NCI-H146 treated with DMSO at 0.1 percent for 48 hours (cell line): ENCODE measurements at regions not wholly inside any gene's neighbourhood (a gene's known extent, or its start where the extent isn't known, plus 50 kb on each side); places are given as distances from the start of the nearest gene placed in this dataset.
"Not testable (repeated sequence)": the region's sequence is repeated elsewhere in the genome, so short reads cannot be mapped to it uniquely, and the experiment has no call there.

Source experiments
- DNase-seq: peaks from one replicate; lab custom pipeline; 2025; ENCODE audit not compliant: unreplicated experiment; lab: John Stamatoyannopoulos, UW

DNA sequence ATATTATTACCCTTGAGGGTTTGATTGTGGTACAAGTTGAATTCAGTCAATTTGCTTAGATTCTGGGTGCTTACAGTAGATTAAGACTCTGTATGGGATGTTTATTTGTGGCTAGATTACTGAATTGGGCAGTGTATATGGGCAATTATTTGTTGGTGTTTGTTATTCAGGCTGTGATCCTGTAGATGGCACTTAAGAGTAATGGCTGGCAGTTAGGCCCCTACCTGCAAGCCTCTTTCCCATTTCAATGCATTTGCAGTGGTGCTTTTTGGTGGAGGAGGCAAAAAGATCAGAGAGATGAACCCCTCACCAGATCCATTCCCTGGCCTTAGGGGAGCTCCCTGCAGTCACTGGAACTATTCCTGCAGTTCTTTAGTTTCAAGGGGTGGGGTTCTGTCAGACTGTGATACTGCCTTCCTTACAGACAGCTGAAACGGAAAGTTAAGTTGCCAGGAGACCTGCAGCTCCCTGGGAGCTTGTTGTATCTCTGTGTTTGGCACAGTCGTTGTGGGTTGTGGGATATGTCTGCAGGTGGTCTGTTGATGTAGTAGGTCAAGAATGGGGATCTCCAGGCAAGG is 199.5 kb downstream of the AASDHPPT start:
- no peak for DNase-seq

DNA sequence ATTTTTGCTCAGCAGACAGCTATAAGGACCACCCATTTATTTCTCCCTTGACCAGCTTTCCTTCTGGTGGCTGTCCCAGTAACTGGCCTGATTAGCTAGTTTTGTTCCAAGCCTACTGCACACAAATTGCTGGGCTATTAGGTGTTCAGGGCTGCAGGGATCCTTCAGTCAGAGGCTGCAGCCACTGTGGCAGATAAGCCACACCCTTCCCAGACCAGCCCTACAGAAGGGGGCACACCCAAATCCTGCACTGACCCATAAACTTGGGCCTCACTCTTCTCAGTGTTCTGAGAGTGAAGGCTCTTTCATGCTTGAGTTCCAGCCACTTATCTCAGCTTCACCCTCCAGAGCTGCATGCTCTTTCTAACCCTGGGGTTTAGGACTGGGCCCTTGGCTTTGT is 200.0 kb downstream of the AASDHPPT start:
- no peak for DNase-seq

DNA sequence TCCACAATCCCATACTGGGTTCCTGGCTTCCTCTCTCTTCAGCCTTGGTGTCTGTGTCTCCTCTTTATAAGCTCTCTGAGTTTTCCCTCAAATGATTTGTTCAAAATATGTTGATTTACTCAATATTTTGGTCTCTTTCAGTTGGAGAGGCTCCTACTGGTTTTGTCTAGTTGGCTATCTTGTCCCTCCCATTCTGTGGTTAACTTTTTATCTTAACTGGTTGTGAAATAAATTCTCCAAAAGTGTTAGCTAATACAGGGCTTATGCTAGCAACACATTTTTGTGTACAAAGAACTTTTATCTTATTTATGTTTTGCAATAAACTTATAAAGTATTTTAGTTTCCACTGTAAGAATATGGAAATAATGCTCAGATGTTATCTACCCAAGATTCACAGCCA is 200.9 kb downstream of the AASDHPPT start:
- DNase-seq = no peak

DNA sequence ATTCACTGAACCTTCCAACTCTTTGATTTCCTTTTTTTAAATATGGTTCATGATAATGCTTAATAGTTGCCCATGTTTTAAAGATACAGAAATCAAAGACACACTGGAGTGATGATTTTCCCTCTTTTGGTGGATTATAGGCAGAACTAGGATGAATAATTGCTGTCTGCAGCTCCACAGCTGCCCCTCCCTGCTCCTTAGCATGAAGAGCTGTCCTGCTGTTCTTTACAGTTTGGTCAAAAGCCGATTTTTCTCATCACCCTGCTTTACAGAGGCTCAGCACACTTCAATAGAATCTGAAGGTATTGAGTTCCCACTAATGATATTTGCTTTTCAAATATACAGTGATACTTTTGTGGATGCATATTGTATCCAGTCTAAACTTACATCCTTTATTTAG is 202.6 kb downstream of the AASDHPPT start:
- DNase-seq = no peak

DNA sequence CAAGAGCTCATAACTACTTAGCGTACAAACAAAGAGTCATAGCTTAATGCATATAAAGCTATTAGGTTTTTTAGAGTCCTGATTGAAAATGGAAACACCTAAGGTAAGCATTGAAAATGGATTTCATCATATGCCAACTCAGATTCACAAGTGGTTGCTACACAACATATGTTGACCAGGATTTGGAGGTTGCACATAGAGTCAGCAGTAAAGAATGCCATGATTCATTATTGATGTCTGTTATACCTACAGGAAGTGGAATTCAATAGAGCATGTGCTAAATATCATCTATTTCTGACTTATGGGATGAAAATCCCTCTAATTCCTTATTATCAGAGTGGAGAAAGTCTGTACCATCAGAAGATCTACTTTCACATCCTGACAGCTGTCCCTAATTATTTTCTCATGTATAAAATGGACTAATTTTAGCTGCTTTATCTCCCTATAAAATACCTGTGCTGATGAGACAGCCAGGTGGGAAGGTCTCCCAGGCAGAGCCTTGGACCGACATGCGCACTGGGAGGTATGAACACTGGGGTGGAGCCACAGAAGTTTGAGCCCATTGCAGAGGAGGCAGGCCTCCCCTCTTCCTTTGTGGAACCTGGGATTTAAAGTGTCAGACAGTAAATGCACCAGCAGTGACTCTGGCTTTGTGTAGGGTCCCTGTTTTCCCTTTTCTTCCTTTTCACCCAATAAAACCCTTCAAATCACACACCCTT is 204.2 kb downstream of the AASDHPPT start:
- DNase-seq = no peak

DNA sequence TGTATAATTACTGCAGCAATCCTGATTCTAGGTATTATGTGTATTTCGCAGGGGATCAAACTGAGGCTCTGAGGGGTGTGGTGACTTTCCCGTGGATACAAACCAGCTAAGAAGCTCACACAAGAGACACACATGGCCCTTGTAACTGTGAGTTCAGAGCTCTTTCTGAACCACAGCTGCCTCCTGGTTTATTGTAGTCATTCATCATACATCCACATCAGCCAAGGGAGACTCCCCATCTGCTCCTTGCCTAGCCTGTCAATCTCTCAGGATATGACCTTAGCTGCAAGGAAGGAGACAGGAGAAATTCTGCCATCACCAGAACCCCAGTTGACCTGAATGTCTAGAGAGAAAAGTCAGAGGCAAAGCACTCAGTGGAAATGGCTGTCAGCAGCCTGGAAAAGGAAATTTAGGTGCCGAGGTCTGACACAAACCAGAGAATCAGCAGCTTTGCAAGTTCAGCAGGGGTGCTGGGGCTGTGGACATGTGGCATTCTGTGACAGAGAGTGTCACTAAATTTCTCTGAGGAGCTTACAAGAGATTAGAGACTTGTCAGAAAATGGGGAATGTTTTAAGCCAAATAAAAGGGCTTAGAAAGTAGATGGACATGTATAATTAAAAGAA is 209.5 kb downstream of the AASDHPPT start:
- no peak for DNase-seq

DNA sequence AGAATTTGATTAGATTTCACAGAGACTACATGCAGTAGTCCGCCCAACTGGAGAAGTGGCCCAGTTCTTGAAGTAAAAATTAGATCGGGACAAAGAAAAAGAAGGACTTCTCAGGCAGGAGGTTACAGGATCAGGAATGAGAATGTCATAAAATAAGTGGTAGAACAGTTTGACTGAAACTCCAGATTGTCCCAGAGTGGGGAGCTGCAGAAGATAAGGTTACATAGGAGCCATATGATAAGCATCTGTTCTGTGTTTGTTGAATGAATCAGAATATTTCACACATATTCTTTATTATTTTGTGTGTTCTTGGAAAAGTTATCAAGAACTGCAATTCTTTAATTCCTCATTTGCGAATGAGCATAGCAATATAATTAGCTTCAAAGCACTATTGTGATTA is 210.6 kb downstream of the AASDHPPT start:
- no peak for DNase-seq

DNA sequence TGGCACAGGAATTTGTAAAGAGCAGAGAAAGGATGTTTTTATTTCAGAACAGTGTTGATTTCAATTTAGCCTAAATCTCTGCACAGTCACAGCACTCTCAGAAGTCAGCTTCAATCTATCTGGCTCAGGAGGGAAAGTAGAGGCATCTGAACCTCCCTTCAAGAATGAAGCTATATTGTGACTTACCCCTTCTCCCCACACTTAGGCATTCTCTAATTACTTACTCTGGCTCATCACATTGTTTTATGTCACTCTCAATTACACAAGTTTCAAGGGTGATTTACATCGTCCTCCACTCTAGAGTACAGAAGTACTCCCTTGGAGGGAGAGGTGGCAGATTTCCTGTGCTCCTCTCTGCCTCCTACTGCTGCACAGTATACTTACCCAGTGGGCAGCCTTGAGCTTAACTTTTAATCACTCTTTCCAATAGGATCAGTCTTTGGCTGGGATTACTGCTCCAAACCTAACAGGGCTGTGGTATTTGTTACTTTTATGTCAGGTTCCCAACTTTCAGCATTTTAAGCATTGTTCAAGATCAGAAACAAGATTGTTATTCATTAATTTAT is 211.4 kb downstream of the AASDHPPT start:
- DNase-seq = no peak

DNA sequence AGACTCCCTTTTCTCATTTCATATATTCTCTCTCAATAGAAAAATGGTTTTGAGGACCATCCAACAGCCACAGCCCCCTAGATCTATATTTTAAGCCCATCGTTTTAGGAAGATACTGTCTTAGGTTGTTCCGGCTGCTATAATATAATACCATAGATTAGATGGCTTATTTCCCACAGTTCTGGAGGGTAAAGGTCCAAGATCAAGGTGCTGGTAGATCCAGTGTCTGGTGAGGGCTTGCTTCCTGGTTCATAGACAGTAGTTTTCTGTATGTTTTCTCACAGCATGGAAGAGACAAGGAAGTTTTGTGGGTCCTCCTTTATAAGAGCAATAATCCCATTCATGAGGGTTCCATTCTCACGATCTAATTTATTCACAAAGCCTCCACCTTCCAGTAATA is 215.1 kb downstream of the AASDHPPT start:
- DNase-seq = no peak

DNA sequence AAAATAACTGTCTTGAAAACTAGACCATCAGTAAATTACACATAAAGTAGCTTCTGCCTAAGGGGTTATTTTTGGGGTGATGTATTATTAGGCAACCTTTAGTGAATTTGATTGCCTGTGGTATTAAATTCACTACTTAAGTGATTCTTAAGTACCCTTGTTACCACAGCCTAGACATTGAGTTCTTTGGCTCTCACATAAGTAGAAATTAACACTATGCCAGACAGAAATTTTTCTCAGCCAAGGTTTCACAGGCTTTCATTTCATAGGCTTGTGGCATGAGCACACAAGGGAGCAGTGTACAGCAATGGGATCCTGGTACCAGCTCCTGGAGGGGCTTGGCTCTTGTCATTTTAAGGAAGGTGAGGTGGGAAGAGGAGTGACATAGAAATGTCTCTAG is 218.5 kb downstream of the AASDHPPT start:
- no peak for DNase-seq

DNA sequence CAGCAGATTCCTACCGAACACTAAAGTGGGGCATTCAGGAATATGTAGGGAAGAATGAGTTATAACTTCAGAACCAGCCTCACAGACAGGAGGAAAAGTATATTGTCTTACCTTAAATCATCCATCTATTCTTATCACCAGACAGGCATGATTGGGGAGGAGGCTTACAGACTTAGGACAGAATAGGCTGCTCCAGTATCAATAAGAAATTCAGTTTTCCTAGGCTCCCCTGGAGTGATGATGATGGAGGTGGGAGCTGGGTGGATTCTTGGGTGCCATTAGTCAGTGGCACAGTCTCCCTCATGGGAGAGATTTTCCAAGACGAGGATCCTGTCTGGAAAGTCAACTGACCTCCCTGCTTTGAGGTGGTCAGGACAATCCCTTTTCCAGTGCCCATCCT is 225.0 kb downstream of the AASDHPPT start:
- DNase-seq = no peak

DNA sequence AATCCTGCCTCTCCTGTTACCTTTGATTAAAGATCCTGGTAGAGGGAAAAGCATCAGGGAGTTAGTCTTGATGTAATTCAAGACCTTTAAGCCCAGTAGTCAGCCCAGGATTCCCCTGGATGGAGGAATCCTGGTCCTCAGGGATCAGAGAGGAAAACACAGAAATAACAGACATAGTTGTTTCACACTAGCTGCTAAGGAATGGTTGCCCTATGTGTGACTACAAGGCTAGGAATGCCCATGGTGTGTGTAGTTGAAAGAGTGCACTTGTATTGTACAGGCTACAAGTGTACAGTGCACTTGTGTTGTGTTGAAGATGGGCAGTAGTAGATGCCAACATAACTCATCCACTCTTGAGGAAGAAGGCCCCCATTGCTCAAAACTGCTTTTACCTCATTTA is 226.8 kb downstream of the AASDHPPT start:
- DNase-seq = no peak

DNA sequence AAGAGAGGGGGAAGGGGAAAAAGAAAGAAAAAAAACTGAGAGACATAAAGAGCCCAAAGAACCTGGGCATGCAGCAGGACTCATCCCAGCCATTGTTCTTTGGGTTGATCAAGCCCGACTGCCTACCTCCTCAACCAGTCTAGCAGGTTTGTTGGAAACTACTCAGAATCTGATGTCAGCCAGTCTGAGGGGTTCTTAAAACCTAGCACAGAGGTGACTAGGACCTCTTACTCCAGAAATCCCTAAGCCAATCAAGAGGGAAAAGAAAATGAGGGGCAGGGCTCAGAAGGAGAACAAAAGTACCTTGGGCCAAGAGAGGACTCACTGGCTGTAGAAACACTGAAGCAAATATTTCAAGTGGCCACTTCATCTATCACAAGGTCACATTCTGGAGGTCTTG is 228.0 kb downstream of the AASDHPPT start:
- no peak for DNase-seq

DNA sequence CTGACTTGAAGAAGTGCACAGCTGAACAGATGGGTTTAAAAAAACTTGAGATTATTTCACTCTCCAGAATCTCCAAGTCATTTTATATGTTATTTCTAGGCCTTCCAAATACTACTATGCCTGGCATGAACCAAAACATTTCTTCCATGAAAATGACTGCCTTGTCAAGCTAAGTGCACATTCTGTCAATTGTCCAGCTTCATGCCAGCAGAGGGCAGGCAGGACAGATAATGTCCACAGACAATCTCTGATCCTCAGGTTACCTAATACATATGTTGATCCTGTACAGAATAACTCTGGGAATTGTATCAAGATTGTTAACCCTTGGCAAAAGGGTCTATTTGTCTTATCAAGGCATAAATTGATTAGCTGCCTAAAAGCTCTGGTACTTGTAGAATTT is 229.5 kb downstream of the AASDHPPT start:
- DNase-seq = no peak

DNA sequence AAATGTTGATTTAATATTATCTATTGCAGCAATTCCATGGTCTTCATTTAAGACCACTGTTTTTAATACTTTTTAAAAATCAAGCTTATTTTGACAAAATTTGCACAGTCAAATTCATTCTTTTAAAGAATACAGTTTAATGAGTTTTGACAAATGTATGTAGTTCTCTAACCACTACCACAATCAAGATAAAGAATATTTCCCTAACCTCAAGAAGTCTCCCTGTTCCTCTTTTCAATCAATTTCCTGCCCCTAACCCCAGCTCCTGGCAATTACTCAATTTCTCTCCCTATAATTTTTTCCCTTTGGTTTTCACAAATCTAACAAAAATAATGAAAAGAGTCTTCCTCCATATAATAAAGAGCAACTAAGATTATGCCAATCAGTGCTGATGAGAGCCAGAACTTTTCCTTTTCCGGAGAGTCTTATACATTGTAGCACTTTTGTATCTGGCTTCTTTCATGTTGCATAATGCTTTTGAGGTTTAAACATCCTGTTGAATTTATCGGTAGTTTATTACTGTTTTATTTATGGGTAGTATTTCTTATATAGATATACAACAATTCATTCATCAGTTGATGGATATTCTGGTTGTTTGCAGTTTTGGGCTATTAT is 231.7 kb downstream of the AASDHPPT start:
- DNase-seq = no peak

DNA sequence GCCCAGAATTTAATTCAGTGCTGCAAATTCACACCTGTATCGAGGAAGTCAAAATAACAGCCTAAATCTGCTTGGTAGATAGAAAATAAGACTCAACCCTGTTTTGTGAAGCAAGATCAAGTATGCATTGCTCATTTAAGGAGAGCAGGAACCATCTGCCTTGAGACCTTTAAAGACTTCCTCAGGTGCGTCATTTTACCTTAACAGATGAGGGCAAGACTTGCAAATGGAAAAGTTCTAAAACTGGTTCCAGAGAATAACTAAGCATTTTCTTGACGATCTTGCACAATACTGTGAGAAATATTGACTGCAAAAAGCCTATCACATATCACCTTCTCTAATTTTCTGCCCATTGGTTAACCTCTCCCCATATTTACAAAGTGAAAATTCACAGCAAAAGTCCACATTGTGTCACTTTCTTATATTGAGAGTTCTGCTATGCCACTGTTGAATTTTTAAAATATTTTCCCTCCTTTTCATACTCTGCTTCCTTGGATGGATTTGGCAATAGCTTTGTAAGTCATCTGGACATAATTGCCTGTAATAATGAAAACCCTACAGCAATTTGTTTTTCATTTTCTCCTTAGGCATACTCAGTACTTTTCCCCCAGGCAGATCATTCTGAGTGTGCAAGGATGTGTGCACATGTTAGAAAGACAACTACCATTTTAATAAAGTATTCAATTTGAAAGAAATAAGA is 234.2 kb downstream of the AASDHPPT start:
- DNase-seq = no peak

DNA sequence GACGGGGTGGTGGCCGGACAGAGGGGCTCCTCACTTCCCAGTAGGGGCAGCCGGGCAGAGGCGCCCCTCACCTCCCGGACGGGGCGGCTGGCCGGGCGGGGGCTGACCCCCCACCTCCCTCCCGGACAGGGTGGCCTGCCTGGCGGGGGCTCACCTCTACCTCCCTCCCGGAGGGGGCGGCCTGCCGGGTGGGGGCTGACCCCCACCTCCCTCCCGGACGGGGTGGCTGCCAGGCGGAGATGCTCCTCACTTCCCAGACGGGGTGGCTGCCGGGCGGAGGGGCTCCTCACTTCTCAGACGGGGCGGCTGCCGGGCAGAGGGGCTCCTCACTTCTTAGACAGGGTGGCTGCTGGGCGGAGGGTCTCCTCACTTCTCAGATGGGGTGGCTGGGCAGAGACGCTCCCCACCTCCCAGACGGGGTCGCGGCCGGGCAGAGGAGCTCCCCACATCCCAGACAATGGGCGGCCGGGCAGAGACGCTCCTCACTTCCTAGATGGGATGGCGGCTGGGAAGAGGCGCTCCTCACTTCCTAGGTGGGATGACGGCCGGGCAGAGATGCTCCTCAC is 239.8 kb downstream of the AASDHPPT start:
- not testable (repeated sequence) for DNase-seq

DNA sequence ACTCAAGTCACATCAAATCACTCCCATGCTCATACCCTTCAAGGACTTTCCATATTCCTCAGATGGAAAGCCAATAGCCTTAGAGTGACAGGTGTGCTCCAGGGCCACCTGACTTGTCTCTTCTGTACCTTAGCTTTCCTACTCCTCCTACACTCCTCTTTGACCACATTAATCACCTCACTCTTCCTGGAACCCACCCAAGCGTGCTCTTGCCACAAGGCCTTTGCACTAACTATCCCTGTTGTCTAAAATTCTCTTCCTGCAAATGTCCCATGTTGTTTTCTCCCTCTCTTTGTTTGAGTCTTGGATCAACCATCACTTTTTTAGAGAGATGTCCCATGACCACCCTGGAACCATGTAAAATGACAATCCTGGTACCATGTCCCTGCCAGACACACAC is 244.1 kb downstream of the AASDHPPT start:
- no peak for DNase-seq

DNA sequence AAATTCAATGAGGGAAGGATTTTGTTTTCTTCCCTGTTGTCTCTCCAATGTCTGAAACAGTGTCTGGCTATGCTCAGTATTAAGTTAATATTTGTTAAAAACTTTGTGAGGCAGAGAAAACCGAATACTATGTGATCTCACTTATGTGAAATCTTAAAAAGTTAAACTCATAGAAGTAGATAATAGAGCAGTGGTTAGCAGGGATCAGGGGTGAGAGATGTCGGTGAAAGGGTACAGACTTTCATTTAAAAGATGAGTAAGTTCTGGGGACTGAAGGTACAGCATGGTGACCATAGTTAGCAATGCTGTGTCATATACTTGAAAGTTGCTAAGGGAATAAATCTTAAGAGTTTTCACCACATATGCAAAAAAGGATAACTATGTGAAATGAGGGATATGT is 244.6 kb downstream of the AASDHPPT start:
- DNase-seq = no peak

DNA sequence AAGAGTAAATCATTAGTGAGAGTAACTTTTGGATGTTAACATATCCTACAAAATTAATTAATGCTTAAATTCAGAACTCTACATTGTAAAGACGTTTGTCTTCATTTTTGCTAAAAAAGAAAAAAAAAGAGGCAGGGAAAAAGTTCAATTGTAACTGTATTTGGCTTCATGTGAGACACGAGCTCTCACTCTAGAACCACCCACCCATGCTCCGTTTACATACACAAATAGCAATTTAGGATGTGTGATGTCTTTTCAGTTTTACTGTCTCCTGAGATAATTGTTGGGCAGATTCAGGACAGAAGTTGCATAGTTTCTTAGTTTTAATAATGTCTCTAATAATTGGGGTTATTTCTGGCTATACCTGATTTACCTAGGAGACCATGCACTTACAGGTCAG is 248.6 kb downstream of the AASDHPPT start:
- no peak for DNase-seq

DNA sequence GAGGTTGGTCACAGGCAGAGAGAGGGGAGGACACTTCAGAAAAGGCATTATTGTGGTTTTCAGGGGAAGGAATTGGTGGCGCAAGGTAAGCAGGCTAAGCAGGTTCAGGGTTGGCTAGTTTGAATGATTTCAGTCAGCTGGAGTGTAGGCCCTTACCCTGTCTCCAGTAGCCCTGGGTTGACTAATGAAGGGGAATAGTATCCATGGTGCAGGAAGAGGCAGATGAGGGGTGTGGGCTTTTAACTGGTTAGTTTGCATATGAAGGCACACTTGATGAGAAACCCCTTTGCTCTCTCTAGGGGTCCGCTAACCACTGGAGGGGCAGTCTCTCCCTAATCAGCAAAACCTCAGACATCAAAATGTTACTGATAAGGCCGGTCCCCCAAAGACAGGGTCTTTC is 249.7 kb downstream of the AASDHPPT start:
- DNase-seq = no peak
